ENCODE measurements at regions not wholly inside any gene's neighbourhood (a gene's known extent, or its start where the extent isn't known, plus 50 kb on each side); places are given as distances from the start of the nearest gene placed in this dataset.

GRCh38 chr20:39106791-39107190, 144.6 kb downstream of the DHX35 start:
- DNase-seq, result no peak

GRCh38 chr20:39105551-39105950, 143.4 kb downstream of the DHX35 start:
- DNase-seq, result no peak

- DNase-seq, result no peak
These were observed 141.6 kb downstream of the DHX35 start for GRCh38 chr20:39103732-39104131.

- DNase-seq, result no peak
These were observed 141.2 kb downstream of the DHX35 start for GRCh38 chr20:39103305-39103704.

- DNase-seq, result no peak
These were observed 139.8 kb downstream of the DHX35 start for GRCh38 chr20:39101895-39102294.

GRCh38 chr20:39100691-39101090, 138.5 kb downstream of the DHX35 start:
- no peak for DNase-seq

- DNase-seq, result no peak
These were observed 135.7 kb downstream of the DHX35 start for GRCh38 chr20:39097889-39098288.

GRCh38 chr20:39095870-39096269, 133.7 kb downstream of the DHX35 start:
- no peak for DNase-seq

- DNase-seq, result no peak
These were observed 132.2 kb downstream of the DHX35 start for GRCh38 chr20:39094391-39094790.

GRCh38 chr20:39092733-39093410, 130.7 kb downstream of the DHX35 start:
- no peak for DNase-seq

- DNase-seq, result no peak
These were observed 128.8 kb downstream of the DHX35 start for GRCh38 chr20:39090906-39091305.

GRCh38 chr20:39089797-39090196, 127.7 kb downstream of the DHX35 start:
- DNase-seq, result no peak
